ENCODE measurements at regions not wholly inside any gene's neighbourhood (a gene's known extent, or its start where the extent isn't known, plus 50 kb on each side); places are given as distances from the start of the nearest gene placed in this dataset.

DNA sequence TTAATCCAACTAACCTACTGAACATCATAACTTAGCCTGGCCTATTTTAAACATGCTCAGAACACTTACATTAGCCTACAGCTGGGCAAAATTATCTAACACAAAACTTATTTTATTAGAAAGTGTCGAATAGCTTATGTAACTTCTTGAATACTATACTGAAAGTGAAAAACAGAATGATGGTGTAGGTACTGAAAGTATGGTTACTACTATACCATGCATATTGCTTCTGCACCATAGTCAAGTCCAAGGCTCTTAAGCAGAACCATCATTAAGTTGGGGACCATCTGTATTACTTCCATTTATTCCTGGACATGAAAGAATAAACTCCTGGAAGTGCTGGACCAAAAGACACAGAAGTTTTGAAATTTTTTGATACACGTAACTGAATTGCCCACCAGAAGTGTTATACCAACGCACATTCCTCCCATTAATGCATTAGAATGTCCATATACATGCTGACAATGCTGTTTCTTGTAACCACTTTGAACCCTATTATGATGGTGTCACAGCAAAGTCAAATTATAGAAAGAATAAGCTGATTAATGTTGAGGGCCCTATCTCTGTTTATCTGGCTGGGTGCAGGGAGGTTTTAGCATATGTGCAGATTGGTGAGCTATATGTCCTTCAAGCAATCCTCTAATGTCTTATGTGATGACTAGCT, 375.7 kb downstream of the ACTL7B start:
- Histone ChIP-seq H3K4me3 (no peak overlapping the region), H3K27ac (no peak overlapping the region), H3K9me3 (no peaks in the 10 kb centered on the region), H3K36me3 (no peaks in the 10 kb centered on the region), H3K27me3 (no peaks in the 10 kb centered on the region), H3K4me1 (ENCODE audit: insufficient read depth) (no peaks in the 10 kb centered on the region)
- TF ChIP-seq, protein P1, sequence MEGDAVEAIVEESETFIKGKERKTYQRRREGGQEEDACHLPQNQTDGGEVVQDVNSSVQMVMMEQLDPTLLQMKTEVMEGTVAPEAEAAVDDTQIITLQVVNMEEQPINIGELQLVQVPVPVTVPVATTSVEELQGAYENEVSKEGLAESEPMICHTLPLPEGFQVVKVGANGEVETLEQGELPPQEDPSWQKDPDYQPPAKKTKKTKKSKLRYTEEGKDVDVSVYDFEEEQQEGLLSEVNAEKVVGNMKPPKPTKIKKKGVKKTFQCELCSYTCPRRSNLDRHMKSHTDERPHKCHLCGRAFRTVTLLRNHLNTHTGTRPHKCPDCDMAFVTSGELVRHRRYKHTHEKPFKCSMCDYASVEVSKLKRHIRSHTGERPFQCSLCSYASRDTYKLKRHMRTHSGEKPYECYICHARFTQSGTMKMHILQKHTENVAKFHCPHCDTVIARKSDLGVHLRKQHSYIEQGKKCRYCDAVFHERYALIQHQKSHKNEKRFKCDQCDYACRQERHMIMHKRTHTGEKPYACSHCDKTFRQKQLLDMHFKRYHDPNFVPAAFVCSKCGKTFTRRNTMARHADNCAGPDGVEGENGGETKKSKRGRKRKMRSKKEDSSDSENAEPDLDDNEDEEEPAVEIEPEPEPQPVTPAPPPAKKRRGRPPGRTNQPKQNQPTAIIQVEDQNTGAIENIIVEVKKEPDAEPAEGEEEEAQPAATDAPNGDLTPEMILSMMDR (IDR thresholded peaks at IDR 0.05) = no peak
- no peak for TF ChIP-seq EP300 (IDR thresholded peaks at IDR 0.05)
- intact Hi-C loops (cut with DNase I) = no loop called here
- no peak for DNase-seq
- WGBS, 3 donors = 90 to 95% (median 92%) methylated on average over 3 of the region's 3 CpGs

DNA sequence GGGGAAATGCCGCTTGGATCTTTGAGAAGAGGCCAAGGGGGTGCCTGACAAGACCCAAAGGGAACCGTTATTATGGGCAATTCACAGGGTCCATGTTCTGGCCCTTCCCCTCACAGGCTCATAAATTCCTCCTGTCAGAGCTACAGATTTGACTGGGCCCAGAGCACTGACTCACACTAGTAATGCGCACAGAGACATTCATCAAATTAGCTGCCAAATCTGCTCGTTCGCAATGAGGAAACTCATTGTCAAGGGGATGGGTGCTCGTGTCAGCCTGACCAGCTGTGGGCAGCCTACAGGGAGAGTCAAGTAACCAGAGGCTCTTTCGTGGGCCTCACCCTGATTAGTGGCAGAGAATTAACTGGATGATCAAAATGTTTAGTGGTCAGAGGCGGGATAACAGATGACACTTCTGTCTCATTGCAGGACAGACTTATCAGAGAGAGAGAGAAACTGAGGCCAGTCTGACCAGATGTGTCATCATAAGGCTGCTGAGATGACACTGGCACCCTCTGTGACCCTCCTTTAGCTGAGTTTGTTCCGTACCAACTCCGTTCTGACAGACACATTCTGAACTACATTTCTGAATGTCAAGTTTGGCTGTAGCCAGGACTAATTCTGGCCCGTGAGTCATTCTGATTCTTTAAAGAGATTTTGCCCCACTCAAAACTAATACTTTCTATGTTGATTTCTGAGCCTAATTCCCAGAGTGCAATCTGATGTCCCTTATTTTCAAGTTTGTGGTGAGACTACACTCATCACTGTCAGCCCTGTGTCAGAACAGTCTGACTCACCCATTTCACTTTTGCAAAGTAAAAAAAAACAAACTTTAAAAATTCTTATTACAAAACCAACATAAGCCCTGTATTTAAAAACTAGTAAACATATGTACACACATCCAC, 377.1 kb downstream of the ACTL7B start:
- Histone ChIP-seq H3K4me1 (ENCODE audit: insufficient read depth) (peaks cover 5% of the 10 kb centered on the region), H3K4me3 (no peak overlapping the region), H3K9me3 (no peaks in the 10 kb centered on the region), H3K27ac (no peak overlapping the region), H3K27me3 (no peaks in the 10 kb centered on the region), H3K36me3 (no peaks in the 10 kb centered on the region)
- WGBS, 3 donors = 59 to 83% (median 77%) methylated on average over 11 of the region's 11 CpGs
- intact Hi-C loops (cut with DNase I) = no loop called here
- no peak for DNase-seq
- TF ChIP-seq, protein P1 (IDR thresholded peaks at IDR 0.05) = no peak
- TF ChIP-seq EP300 (IDR thresholded peaks at IDR 0.05) (no peak), POLR2A (IDR thresholded peaks at IDR 0.05) (no peak)

DNA sequence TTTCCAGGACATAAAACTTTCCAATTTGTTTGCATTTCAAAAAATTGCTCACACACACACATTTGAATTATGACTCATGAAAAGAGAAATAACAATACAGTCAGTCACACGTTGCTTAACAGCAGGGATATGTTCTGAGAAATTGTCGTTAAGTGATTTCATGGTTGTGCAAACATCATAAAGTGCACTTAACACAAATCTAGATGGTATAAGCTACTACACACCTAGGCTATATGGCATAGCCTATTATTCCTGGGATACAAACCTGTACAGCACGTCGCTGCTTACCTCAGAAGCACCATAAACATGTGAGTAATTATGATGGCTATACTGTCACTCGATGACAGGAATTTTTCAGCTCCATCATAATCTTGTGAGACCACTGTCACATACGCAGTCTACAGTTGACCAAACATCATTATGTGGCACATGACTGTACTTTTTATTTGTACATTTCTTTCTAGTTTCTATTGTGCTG, 378.2 kb downstream of the ACTL7B start:
- intact Hi-C loops (cut with DNase I) = no loop called here
- no peaks in the 10 kb centered on the region for H3K36me3 ChIP-seq
- TF ChIP-seq, protein P1 (IDR thresholded peaks at IDR 0.05) = no peak
- TF ChIP-seq POLR2A (IDR thresholded peaks at IDR 0.05) (no peak), EP300 (IDR thresholded peaks at IDR 0.05) (no peak)
- H3K4me1 ChIP-seq (ENCODE audit: insufficient read depth) = peaks cover 11% of the 10 kb centered on the region
- H3K27me3 ChIP-seq = no peaks in the 10 kb centered on the region
- WGBS, 3 donors = 80 to 83% (median 81%) methylated on average over 6 of the region's 6 CpGs
- no peak overlapping the region for H3K27ac ChIP-seq
- DNase-seq = no peak
- H3K4me3 ChIP-seq = no peak overlapping the region
- H3K9me3 ChIP-seq = no peaks in the 10 kb centered on the region

DNA sequence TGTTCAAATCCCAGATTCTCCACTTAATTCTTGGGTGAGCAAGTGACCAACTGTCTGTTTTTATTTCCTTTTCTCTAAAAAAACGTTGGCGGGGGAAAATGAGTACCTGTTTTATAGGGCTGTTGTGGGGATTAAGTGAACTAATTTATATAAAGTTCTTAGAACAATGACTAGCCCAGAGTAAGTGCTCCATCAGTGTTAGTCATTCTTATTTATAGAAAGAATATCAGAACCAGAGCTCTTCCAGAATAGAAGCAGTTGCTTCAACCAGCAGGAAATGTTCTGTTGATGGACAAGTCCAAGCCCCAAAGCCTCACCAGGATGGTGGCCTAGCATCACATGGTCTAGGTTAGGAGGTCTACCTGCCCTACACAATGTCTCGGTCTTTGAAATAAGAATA, 379.2 kb downstream of the ACTL7B start:
- intact Hi-C loops (cut with DNase I) = no loop called here
- 58 to 75% (median 61%) methylated on average over 3 of the region's 3 CpGs for WGBS, 3 donors
- no peak overlapping the region for H3K27ac ChIP-seq
- no peaks in the 10 kb centered on the region for H3K36me3 ChIP-seq
- TF ChIP-seq EP300 (IDR thresholded peaks at IDR 0.05) = no peak
- TF ChIP-seq, protein P1 (IDR thresholded peaks at IDR 0.05) = no peak
- TF ChIP-seq POLR2A (IDR thresholded peaks at IDR 0.05) = no peak
- DNase-seq = no peak
- H3K4me3 ChIP-seq = no peak overlapping the region
- H3K27me3 ChIP-seq = no peaks in the 10 kb centered on the region
- no peaks in the 10 kb centered on the region for H3K9me3 ChIP-seq
- peaks cover 11% of the 10 kb centered on the region for H3K4me1 ChIP-seq (ENCODE audit: insufficient read depth)
